ENCODE measurements at regions not wholly inside any gene's neighbourhood (a gene's known extent, or its start where the extent isn't known, plus 50 kb on each side); places are given as distances from the start of the nearest gene placed in this dataset.

GRCh38 chr13:99062593-99062992 lies 84.7 kb upstream of the DOCK9 start:
- TF ChIP-seq CTCF (conservative IDR thresholded peaks at IDR 0.05; ENCODE audit: low read depth, low read length) = no peak
- TF ChIP-seq POLR2A (IDR thresholded peaks at IDR 0.05; ENCODE audit: low read depth, low read length) = no peak
- TF ChIP-seq SMC3 (IDR thresholded peaks at IDR 0.05; ENCODE audit: low read depth, low read length) = no peak
